ENCODE measurements at regions not wholly inside any gene's neighbourhood (a gene's known extent, or its start where the extent isn't known, plus 50 kb on each side); places are given as distances from the start of the nearest gene placed in this dataset.

GRCh38 chr16:48487287-48487686, 102.1 kb upstream of the SIAH1 start:
- no peak for DNase-seq (ENCODE audit: low spot score)
- intact Hi-C loops (cut with DNase I): no loop called here

GRCh38 chr16:48481772-48482171, 96.6 kb upstream of the SIAH1 start:
- no peak for DNase-seq (ENCODE audit: low spot score)
- intact Hi-C loops (cut with DNase I): no loop called here

GRCh38 chr16:48481211-48481610, 96.0 kb upstream of the SIAH1 start:
- intact Hi-C loops (cut with DNase I): no loop called here
- DNase-seq (ENCODE audit: low spot score): no peak

GRCh38 chr16:48479955-48480354, 94.7 kb upstream of the SIAH1 start:
- DNase-seq (ENCODE audit: low spot score): no peak
- intact Hi-C loops (cut with DNase I): no loop called here

GRCh38 chr16:48479329-48479728, 94.1 kb upstream of the SIAH1 start:
- DNase-seq (ENCODE audit: low spot score): no peak
- intact Hi-C loops (cut with DNase I): no loop called here

- DNase-seq (ENCODE audit: low spot score): no peak
- intact Hi-C loops (cut with DNase I): no loop called here
Measured at GRCh38 chr16:48478393-48478792, 93.2 kb upstream of the SIAH1 start.

GRCh38 chr16:48471435-48471834, 86.2 kb upstream of the SIAH1 start:
- intact Hi-C loops (cut with DNase I): no loop called here
- no peak for DNase-seq (ENCODE audit: low spot score)

GRCh38 chr16:48462106-48462740, 77.0 kb upstream of the SIAH1 start:
- intact Hi-C loops (cut with DNase I): no loop called here
- no peak for DNase-seq (ENCODE audit: low spot score)

GRCh38 chr16:48459167-48459566, 74.0 kb upstream of the SIAH1 start:
- no peak for DNase-seq (ENCODE audit: low spot score)
- intact Hi-C loops (cut with DNase I): no loop called here

GRCh38 chr16:48454051-48454450, 68.8 kb upstream of the SIAH1 start:
- intact Hi-C loops (cut with DNase I): no loop called here
- no peak for DNase-seq (ENCODE audit: low spot score)

GRCh38 chr16:48452991-48453760, 68.0 kb upstream of the SIAH1 start:
- intact Hi-C loops (cut with DNase I): no loop called here
- DNase-seq (ENCODE audit: low spot score): no peak

- no peak for DNase-seq (ENCODE audit: low spot score)
- intact Hi-C loops (cut with DNase I): no loop called here
Measured at GRCh38 chr16:48451323-48451722, 66.1 kb upstream of the SIAH1 start.

- no peak for DNase-seq (ENCODE audit: low spot score)
- intact Hi-C loops (cut with DNase I): no loop called here
Measured at GRCh38 chr16:48450367-48450766, 65.2 kb upstream of the SIAH1 start.

- no peak for DNase-seq (ENCODE audit: low spot score)
- intact Hi-C loops (cut with DNase I): no loop called here
Measured at GRCh38 chr16:48448841-48449481, 63.7 kb upstream of the SIAH1 start.

- intact Hi-C loops (cut with DNase I): no loop called here
- no peak for DNase-seq (ENCODE audit: low spot score)
Measured at GRCh38 chr16:48447940-48448536, 62.8 kb upstream of the SIAH1 start.

- DNase-seq (ENCODE audit: low spot score): no peak
- intact Hi-C loops (cut with DNase I): no loop called here
Measured at GRCh38 chr16:48447428-48447827, 62.2 kb upstream of the SIAH1 start.

- DNase-seq (ENCODE audit: low spot score): no peak
- intact Hi-C loops (cut with DNase I): no loop called here
Measured at GRCh38 chr16:48446534-48446920, 61.3 kb upstream of the SIAH1 start.

- intact Hi-C loops (cut with DNase I): no loop called here
Measured at GRCh38 chr16:48445782-48446533, 60.7 kb upstream of the SIAH1 start.

GRCh38 chr16:48444574-48444973, 59.4 kb upstream of the SIAH1 start:
- DNase-seq (ENCODE audit: low spot score): no peak

More at GRCh38 chr16:48445782-48446533, 60.7 kb upstream of the SIAH1 start:
- no peak for DNase-seq (ENCODE audit: low spot score)

GRCh38 chr16:48442379-48442778, 57.2 kb upstream of the SIAH1 start:
- intact Hi-C loops (cut with DNase I): no loop called here
- DNase-seq (ENCODE audit: low spot score): no peak

More at GRCh38 chr16:48444574-48444973, 59.4 kb upstream of the SIAH1 start:
- intact Hi-C loops (cut with DNase I): no loop called here
